ENCODE measurements at regions not wholly inside any gene's neighbourhood (a gene's known extent, or its start where the extent isn't known, plus 50 kb on each side); places are given as distances from the start of the nearest gene placed in this dataset.
"Not testable (repeated sequence)": the region's sequence is repeated elsewhere in the genome, so short reads cannot be mapped to it uniquely, and the experiment has no call there.

GRCh38 chr3:5051772-5052171, 70.3 kb upstream of the ARL8B start:
- Mint-ChIP-seq H3K27me3 (ENCODE audit: insufficient read depth, unreplicated experiment) (no peaks in the 10 kb centered on the region), H3K4me3 (ENCODE audit: unreplicated experiment) (no peak overlapping the region), H3K4me1 (ENCODE audit: insufficient read depth, unreplicated experiment) (peaks cover 5% of the 10 kb centered on the region), H3K36me3 (ENCODE audit: insufficient read depth, unreplicated experiment) (no peaks in the 10 kb centered on the region), H3K9me3 (ENCODE audit: unreplicated experiment) (no peaks in the 10 kb centered on the region), H3K27ac (ENCODE audit: low read depth, unreplicated experiment) (no peak overlapping the region)
- no peak for DNase-seq (ENCODE audit: unreplicated experiment)
- BruUV-seq (replicated peaks) = no TSS peak
- ChIA-PET POLR2A (no interaction called here), CTCF (interaction anchor here (0.7 to 5.5 kb wide), 7 partner anchors 24 to 341 kb away, joined by 3 to 63 read pairs (median 5); no protein-coding TSS in a partner anchor)
- intact Hi-C loops (cut with micrococcal nuclease) = no loop called here
- TF ChIP-seq CTCF (IDR thresholded peaks at IDR 0.05; ENCODE audit: unreplicated experiment) = no peak

- no peak for TF ChIP-seq CTCF (IDR thresholded peaks at IDR 0.05; ENCODE audit: unreplicated experiment)
- CTCF ChIA-PET = interaction anchor here (0.7 to 5.5 kb wide), 7 partner anchors 11 to 341 kb away, joined by 3 to 63 read pairs (median 5); no protein-coding TSS in a partner anchor
- POLR2A ChIA-PET = interaction anchor here (0.7 kb wide), 1 partner anchor 73 kb away, joined by 3 read pairs; no protein-coding TSS in a partner anchor
- Mint-ChIP-seq H3K27ac (ENCODE audit: low read depth, unreplicated experiment) (no peak overlapping the region), H3K36me3 (ENCODE audit: insufficient read depth, unreplicated experiment) (peaks cover 3% of the 10 kb centered on the region), H3K27me3 (ENCODE audit: insufficient read depth, unreplicated experiment) (no peaks in the 10 kb centered on the region), H3K9me3 (ENCODE audit: unreplicated experiment) (no peaks in the 10 kb centered on the region), H3K4me3 (ENCODE audit: unreplicated experiment) (no peak overlapping the region), H3K4me1 (ENCODE audit: insufficient read depth, unreplicated experiment) (peaks cover 9% of the 10 kb centered on the region)
- intact Hi-C loops (cut with micrococcal nuclease) = no loop called here
- BruUV-seq (replicated peaks) = no TSS peak
- DNase-seq (ENCODE audit: unreplicated experiment) = no peak
These were observed 69.8 kb upstream of the ARL8B start for GRCh38 chr3:5052247-5052646.

GRCh38 chr3:5053021-5053831, 68.9 kb upstream of the ARL8B start:
- no TSS peak for BruUV-seq (replicated peaks)
- no peaks in the 10 kb centered on the region for H3K27me3 Mint-ChIP-seq (ENCODE audit: insufficient read depth, unreplicated experiment)
- no peak for DNase-seq (ENCODE audit: unreplicated experiment)
- intact Hi-C loops (cut with micrococcal nuclease) = no loop called here
- H3K36me3 Mint-ChIP-seq (ENCODE audit: insufficient read depth, unreplicated experiment) = peaks cover 6% of the 10 kb centered on the region
- H3K27ac Mint-ChIP-seq (ENCODE audit: low read depth, unreplicated experiment) = no peak overlapping the region
- CTCF ChIA-PET = interaction anchor here (0.7 to 5.5 kb wide), 6 partner anchors 12 to 342 kb away, joined by 3 to 63 read pairs (median 7); no protein-coding TSS in a partner anchor
- peaks cover 13% of the 10 kb centered on the region for H3K4me1 Mint-ChIP-seq (ENCODE audit: insufficient read depth, unreplicated experiment)
- no peaks in the 10 kb centered on the region for H3K9me3 Mint-ChIP-seq (ENCODE audit: unreplicated experiment)
- POLR2A ChIA-PET = interaction anchor here (0.7 to 1.5 kb wide), 4 partner anchors 72 to 342 kb away, joined by 3 read pairs; no protein-coding TSS in a partner anchor
- H3K4me3 Mint-ChIP-seq (ENCODE audit: unreplicated experiment) = no peak overlapping the region
- no peak for TF ChIP-seq CTCF (IDR thresholded peaks at IDR 0.05; ENCODE audit: unreplicated experiment)

GRCh38 chr3:5054098-5054497, 68.0 kb upstream of the ARL8B start:
- CTCF ChIA-PET = interaction anchor here (0.8 to 5.5 kb wide), 5 partner anchors 13 to 343 kb away, joined by 3 to 63 read pairs (median 9); no protein-coding TSS in a partner anchor
- no peak for DNase-seq (ENCODE audit: unreplicated experiment)
- Mint-ChIP-seq H3K27me3 (ENCODE audit: insufficient read depth, unreplicated experiment) (no peaks in the 10 kb centered on the region), H3K4me1 (ENCODE audit: insufficient read depth, unreplicated experiment) (peaks cover 22% of the 10 kb centered on the region), H3K36me3 (ENCODE audit: insufficient read depth, unreplicated experiment) (peaks cover 6% of the 10 kb centered on the region), H3K9me3 (ENCODE audit: unreplicated experiment) (no peaks in the 10 kb centered on the region), H3K4me3 (ENCODE audit: unreplicated experiment) (no peak overlapping the region), H3K27ac (ENCODE audit: low read depth, unreplicated experiment) (peak overlapping the region; percentile 44)
- POLR2A ChIA-PET = interaction anchor here (0.5 to 1.5 kb wide), 3 partner anchors 74 to 340 kb away, joined by 3 read pairs; no protein-coding TSS in a partner anchor
- intact Hi-C loops (cut with micrococcal nuclease) = no loop called here
- no TSS peak for BruUV-seq (replicated peaks)
- TF ChIP-seq CTCF (IDR thresholded peaks at IDR 0.05; ENCODE audit: unreplicated experiment) = no peak

- DNase-seq (ENCODE audit: unreplicated experiment); H3K9me3 Mint-ChIP-seq (ENCODE audit: unreplicated experiment); H3K27me3 Mint-ChIP-seq (ENCODE audit: insufficient read depth, unreplicated experiment); intact Hi-C loops (cut with micrococcal nuclease); H3K4me3 Mint-ChIP-seq (ENCODE audit: unreplicated experiment); BruUV-seq (replicated peaks); H3K36me3 Mint-ChIP-seq (ENCODE audit: insufficient read depth, unreplicated experiment): not testable (repeated sequence)
- H3K4me1 Mint-ChIP-seq (ENCODE audit: insufficient read depth, unreplicated experiment) = peaks cover 22% of the 10 kb centered on the region
- ChIA-PET CTCF (interaction anchor here (0.7 to 5.5 kb wide), 7 partner anchors 9 to 348 kb away, joined by 3 to 63 read pairs (median 7); no protein-coding TSS in a partner anchor), POLR2A (interaction anchor here (0.5 kb wide), 1 partner anchor 177 kb away, joined by 3 read pairs; no protein-coding TSS in a partner anchor)
- peak overlapping the region; percentile 44 for H3K27ac Mint-ChIP-seq (ENCODE audit: low read depth, unreplicated experiment)
These were observed 67.5 kb upstream of the ARL8B start for GRCh38 chr3:5054579-5054978.
